T-helper 2 cell treated with Interferon-gamma antibody and Interleukin-4, amounts not matched to agents 100 ng/mL and 5 ng/mL, for 36 hours (primary cell): ENCODE measurements at regions not wholly inside any gene's neighbourhood (a gene's known extent, or its start where the extent isn't known, plus 50 kb on each side); places are given as distances from the start of the nearest gene placed in this dataset.

Experiments used
- intact Hi-C: fragments of 100-400 bp; cut with micrococcal nuclease; formaldehyde crosslinking; loops from one replicate; pipeline ENCODE4 v1.15.1; 2023

DNA sequence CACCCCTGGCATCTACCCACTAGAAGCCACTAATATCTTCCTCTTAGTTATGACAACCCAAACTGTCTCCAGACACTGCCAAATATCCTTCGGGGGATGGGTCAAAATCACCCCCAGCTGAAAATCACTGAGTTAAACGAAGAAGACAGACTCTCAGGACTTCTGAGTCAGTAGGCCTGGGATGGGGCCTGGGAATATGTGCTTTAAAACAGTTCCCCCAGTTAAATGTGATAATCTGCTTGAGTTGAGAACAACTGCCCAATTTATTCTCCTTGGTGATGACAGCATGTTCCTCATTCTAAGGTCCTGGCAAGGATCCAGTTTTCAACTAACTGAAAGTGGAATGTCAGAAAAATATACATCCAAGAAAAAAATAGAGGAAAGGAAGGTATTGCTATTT is 52.4 kb downstream of the CBLL2 start:
- intact Hi-C loops, result no loop called here

DNA sequence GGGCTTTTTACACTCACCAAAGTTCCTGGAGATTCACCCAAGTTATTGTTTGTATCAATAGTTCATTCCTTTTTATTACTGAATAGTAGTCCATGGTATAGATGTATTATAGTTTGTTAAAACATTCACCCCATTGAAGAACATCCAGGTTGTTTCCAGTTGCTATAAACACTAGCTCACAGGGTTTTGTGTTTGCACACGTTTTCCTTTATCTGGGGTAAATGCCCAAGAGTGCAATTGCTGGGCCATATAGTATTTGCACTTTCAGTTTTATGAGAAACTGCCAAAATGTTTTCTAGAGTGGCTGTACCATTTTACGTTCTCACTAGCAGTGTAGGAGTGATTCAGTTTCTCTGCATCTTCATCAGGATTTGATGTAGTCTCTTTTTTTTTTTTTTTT is 57.1 kb downstream of the CBLL2 start:
- intact Hi-C loops, result no loop called here

DNA sequence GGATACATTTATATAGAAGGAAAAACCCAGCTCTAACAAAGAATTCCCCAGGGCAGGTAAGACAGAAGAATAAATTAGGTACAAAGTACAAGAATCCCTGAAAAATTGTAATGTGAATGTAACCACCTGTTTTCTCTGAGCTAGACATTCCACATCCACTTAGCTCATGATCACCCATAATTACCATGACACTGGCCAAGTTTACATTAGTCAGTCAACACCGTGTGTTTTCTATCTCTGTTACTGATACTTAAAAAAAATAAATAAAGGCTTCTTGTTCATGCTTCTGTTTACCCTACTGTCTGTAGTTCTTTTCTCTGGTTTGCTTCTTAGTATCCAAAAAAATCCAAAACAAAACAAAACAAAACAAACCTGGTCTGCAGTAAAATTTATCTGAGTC is 66.0 kb downstream of the CBLL2 start:
- intact Hi-C loops, result no loop called here

DNA sequence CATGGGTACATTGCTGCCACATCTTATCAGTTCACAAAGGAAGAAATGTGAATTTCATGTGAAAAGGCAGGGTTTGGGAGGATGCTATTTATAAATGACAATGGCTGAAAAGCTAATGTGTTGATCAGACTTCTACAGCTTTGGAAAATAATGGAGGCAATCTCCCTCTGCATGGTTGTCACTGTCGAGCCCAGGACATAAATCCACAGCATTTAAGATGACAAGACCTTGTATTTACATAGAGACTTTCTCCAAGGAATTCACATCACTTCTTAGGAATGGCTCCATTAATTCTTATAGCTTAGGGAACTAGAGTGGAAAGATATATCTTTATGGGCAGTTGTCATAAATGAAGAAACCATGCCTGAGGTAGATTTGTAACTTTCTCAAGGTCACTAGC is 66.7 kb downstream of the CBLL2 start:
- intact Hi-C loops, result no loop called here

DNA sequence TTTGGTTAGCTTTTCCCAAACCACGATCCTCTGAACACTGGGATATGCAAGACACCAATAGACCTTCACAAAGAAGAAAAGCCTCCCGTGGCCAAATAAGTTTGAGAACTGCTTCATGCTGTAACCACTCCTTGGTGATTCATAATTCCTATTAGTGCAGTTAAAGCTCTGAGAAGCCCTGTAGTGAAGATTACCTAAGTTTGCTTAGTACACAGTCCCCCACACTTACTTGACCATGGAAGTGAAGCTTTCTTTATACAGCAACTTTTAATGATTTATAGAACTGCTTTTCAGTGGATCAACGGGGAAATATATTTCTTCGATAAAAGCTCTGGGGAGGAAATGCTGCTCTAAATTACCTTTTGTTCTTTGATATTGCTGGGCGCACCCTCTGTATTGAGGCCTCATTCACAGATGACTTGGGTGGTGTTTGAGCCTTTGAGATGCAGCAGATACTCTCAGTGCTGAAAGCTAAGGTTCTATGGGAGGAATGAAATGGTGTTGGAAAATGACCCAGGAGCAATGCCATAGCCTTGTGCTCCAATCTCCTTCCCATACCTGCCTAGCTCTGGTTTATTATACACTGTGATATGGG is 67.4 kb downstream of the CBLL2 start:
- intact Hi-C loops, result no loop called here

DNA sequence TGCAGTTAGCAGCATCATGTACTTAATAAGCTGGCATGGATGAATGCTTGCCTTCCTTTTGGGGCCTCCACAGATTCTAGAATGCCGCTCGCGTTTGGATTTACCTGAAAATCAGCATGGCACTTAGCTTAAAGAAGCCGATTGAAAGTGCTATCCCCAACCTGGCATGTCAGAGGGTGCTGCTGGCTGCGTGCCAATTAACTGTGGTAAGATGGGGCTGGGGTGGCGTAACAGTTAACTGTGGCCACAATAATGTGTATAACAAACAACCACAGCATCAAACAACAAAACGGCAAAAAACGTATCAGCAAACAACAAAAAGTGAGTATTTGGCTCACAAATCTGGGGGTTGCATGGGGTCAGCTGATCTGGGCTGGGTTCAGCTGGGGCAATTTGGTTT is 70.5 kb downstream of the CBLL2 start:
- intact Hi-C loops, result no loop called here

DNA sequence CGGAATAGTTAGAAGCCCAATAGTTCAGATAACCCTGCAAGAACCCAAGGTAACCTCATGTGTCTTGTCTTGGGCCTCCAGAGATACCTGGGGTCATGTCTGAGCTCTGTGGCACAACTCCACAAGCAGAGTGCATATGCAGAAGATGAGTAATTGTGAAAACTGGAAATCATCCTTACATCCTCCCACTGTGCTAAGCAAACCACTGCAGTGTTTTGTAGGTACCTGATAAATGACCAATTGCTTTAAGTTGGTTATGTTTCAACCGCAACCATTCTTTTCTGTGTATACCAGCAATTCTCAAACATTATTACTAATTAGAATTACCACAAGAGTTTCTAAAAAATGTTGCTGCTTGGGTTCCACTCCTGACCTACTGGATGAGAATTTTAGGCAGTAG is 73.2 kb downstream of the CBLL2 start:
- intact Hi-C loops, result no loop called here

DNA sequence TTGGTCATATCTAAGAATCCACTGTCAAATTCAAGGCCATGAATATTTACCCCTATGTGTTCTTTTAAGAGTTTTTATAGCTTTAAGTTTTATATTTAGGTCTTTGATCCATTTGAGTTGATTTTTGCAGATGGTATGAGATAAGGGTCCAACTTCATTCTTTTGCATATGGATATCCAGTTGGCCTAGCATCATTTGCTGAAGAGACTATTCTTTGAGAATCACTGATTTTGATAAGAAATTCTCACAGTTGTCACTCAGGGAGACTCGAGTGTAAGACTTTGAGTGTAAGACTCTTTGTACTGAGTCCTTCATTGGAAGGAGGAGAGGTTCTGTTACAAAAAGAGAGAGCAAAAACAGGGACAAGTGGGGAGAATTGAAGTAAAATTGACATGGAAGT is 74.8 kb downstream of the CBLL2 start:
- intact Hi-C loops, result no loop called here

DNA sequence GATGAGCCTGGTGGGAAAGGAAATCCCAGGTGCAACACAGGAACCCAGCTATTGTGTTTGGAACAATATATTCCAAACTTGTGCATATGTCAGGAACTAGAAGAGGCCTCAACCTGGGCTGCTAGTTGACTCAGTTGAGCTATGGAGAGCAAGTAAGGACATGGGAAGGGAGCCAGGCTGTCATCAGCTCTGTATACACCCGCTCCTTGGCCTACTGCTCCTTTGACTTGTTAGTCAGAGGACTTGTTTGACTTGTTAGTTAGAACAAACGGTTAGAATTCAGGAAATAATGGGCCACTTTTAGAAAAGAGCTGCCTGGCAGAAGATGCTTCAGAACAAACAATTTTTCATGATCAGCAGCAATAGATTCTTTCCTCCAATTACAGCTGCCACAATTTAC is 76.4 kb downstream of the CBLL2 start:
- intact Hi-C loops, result no loop called here

DNA sequence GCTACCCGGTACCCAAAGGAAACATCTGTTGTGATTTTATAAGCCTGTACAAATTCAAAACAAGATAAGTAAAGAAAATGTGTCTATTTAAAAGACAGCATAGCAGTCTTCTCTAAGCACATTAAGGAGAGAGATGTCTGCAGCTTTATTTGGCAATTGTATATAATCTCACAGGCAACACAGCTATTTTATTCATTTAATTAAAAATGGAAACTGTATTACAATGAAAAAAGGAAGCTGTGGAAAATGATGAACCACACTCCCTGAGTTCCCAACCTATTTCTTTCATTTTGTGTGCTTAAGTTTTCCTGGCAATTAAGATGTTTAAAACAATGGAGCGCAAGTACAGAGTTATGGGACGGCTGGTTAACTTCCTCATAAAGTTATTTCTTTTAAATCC is 78.4 kb downstream of the CBLL2 start:
- intact Hi-C loops, result no loop called here

DNA sequence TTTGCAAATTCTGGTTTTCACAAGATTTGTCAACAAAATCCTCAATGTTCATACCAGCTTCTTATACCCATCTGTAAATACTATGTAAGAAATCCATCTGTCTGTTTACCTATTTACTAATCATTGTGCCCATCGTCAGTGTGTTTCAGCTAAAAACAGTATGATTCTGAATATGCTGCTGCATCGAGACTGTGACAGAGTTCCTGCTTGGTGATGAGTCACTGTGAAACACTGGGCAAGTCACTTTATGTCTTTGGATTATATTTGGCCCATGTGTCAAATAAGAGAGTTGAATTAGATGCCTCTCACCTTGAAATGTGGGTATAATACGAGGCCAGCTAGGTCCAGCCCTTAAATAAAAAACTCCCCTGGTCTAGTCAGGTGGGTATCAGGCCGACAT is 79.3 kb downstream of the CBLL2 start:
- intact Hi-C loops, result no loop called here

DNA sequence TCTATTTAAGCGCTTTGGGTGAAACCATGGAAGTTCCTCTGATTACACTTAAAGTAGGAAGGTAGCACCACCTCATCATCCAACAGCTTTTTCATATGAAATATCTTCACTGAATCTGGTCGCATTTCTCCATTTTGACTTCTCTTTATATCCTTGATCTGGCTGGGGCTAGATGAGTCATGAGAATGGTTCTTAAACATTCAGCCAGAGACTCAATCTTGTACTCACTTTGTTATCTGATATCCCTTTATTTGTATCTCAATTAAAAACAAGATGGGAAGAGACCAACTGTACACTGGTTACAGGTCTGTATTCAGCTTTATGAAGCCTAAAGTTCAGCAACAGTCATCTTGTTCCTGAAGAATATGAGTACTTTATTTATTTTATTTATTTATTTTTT is 84.9 kb downstream of the CBLL2 start:
- intact Hi-C loops, result no loop called here

DNA sequence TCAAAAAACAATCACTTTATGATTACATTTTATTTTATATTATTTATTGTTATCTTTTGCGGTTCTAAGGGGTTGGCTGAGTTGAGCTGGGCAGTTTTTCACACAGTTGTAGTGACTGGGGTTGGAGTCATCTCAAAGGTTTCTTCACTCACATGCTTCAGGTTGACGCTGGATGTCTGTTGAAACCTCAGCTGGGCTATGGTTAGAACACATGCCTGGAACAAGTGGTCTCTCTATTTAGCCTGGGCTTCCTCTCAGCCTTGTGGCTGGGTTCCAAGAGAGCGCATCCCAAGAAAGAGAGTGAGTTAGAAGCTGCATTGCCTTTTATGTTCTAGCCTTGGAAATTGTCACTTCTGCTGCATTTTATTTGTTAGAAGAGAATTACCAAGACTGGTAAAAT is 87.4 kb downstream of the CBLL2 start:
- intact Hi-C loops, result no loop called here

DNA sequence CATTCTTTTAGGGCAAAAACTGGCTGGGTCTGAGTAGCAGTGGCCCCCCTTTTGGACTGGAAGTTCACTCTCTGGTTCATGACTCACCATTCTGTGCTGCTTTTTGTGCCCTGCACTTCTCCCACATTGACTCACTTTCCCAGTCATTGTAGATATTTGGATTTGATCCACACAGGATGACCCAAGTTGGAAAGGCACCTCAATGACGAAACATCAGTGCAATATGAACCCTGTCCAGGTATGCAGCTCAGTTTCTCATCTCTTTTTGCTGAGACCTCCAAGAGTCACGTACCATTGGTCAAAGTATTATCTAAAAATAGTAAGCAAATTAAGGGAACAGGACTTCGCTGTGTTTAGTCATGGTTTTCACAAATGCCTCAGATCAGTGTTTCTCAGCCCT is 92.7 kb downstream of the CBLL2 start:
- intact Hi-C loops, result no loop called here

DNA sequence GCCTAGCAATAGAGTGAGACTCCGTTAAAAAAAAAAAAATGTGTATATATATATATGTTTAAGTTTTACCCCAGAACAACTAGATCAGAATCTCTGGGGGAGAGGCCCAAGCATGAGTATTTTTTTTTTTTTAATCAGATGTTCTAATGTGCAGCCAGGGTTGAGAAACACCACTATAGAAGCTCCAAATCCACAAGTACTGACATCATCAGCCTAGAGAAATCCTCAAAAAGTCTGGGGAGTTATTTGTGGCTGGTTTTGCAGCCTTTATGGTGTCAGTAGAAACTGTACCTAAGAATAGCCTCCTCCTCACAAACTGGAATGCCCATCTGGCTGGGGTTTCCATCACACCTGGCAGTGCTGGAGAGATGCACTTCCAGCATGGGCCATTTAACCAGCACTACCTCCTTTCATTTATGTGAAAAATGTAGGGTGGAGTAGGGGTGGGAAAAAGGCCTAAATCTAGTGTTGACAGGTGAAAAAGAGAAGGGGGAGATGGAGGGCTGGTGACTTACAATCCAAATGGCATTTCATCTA is 93.5 kb downstream of the CBLL2 start:
- intact Hi-C loops, result no loop called here

DNA sequence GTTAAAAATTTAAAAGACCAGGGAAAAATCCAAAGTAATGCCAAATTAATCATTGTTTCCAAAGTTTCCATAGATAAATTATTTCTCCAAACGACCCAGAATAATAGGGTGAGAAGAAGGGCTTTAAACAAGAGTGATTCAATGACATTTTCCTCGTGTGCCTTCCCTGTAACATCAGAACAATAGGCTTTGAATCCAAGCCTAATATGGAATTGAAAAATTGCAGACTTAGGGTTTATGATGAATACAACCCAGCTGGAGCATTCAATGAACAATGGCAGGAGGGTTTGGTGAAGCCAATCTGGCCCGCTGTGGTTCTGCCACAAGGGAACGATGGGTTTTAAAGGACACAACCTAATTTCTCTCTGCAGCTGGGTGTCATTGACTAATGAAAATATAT is 94.2 kb downstream of the CBLL2 start:
- intact Hi-C loops, result no loop called here

DNA sequence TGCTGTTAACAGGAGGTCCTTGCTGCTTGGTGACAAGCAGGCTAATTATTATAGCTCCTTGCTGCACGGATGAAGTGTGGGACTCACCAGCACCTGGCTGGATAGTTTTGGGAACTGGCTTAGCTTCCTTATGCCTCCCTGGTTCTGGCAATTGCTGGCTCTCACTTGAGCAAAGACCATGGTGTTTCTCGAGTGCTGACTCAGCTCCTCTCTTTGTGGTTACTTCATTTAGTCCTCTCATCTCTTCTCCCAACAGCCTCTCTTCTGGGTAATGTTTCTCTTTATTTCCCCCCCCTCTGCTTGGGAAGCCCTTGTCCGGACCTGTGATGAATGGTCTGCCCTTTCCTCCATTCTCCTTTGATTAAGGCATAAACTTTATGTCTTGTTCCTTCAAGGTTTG is 100.4 kb downstream of the CBLL2 start:
- intact Hi-C loops, result no loop called here

DNA sequence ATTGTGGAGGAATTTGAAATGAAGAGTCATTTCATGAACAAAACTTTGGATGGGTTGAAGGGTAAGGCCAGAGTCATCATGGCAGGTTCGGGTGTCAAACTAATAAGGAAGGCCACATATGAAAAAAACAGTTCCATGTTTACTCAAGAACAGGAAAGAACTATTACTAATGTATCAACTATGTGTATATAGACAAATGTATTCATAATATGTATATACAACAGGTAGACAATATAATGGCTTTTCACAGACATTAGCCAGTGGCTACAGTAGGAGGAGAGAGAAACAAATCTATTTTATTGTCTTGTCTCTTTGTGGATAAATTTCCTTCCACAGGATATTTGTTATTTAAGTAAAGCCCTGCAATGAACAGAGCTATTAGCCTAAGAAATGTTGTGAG is 101.1 kb downstream of the CBLL2 start:
- intact Hi-C loops, result no loop called here

DNA sequence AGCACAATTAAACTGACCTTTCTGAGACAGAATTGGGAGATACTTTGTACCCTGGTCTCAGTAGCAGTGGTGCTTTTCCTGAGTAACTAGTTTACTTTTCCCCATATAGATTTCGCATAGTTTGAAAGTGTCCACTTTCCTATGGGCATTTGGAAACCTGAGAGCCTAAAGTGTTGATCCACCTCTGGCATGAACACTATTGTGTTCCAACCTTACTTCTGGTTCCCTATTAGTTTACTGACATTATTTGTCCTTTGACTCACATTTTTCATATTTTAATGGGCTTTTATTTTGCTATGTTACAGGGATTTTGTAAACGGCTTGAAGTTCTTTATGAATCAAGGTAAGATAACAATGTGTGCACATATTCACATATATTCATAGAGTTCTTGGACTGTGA is 103.7 kb downstream of the CBLL2 start:
- intact Hi-C loops, result no loop called here

DNA sequence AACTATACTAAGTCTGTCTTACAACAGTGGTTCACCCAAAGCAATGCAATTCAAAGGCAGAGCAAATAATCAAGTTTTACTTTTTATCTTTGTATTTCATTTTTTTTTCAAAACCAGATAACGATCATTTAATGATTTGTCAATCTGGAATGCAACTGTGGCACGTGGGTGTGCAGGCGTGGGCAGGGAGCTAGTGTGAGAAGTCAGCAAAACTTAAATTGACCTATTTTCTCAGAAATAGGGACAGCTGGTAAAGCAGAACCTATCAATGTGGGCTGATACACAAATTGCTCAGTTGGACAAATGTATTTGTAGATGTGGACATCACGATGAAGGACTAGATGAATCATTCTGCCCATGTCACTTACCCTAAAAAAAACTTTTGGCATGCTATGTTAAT is 105.6 kb downstream of the CBLL2 start:
- intact Hi-C loops, result no loop called here

DNA sequence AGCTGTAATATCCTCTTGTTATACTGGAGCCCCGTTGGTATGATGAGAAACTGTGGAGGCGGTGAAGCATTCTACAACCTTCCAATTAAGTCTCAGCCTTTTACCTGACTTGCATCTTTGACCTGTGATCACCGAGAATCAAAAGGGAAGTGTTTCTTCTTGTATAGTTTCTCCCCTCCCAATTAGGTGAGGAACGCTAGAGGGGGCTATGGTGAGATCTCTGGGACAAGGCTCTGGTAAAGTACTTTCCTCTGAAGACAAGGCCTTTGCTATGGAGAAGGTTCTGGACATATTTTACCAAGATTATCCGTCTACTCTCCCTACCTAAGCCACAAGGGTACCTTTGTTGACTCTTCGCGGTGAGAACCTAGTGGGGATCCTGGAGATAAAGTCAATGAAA is 111.3 kb downstream of the CBLL2 start:
- intact Hi-C loops, result no loop called here

DNA sequence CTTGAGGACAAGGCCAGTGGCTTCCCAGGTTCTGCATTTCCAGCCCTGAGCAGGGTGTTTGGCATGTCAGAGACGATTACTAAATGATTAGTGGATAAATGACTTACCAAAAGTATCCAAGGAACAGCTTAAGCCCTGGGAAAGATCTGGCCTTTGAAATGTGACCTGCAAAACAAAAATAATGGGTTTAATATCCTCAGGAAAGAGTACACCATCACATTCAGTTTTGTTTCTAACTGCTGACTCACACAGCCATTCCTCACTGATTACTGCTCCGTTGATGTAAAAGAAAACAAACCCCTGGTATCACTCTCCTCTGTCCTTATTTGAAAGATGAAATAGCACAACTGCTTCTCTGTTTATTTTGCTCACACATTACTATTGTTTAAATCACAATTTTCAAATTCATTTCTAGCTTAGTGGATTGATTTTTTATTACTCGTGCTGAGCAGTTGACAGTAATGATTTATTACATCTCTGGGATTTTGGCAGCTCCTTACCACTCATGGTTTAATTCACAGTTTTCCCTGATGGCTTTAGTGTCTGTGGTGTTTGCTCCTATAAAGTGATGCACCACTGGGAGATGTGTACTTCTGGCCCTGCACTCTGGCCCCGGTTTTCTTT is 117.0 kb downstream of the CBLL2 start:
- intact Hi-C loops, result no loop called here

DNA sequence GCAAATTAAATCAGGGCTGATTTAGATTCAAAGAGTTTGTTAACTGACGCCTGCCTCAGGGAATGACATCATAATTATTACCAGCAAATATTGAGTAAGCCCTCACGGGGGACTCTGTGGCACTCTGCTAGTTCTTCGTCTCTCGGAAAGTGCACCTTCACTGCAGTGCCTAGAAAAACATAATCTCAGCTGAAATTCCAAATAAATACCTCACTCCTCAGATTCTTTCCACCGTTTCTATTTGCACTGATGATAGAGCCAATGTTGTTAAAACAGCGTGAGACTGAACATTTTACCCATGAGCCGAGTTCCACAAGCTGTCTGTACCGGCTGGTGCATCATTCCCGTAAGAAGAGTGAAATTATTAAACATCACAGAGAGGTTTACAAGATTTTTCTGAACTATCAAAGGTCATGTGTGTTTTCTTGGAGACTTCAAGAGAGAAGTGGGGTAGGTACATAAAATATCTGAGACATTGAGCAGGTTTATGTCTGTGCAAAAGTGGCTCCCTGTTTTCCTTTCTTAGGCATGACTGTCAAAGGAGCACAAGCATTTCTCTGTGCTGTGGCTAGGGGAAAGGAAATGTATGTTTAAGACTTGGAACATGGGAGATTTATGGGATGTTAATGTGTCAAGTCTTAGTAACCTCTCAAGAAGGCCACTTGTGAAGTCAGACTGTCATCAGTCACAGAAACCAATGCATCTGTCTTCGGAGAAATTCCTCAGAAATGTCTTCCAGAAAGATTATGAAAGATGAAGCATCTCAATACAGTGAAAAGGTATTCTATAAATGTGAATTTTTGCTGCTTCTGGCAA is 119.6 kb downstream of the CBLL2 start:
- intact Hi-C loops, result no loop called here
